Trophoblast cell (in vitro differentiated cells and primary cell): ENCODE measurements at regions not wholly inside any gene's neighbourhood (a gene's known extent, or its start where the extent isn't known, plus 50 kb on each side); places are given as distances from the start of the nearest gene placed in this dataset.
"Not testable (repeated sequence)": the region's sequence is repeated elsewhere in the genome, so short reads cannot be mapped to it uniquely, and the experiment has no call there.

ENCODE experiments used
- DNase-seq, 2 donors: peaks; one replicate each; pipeline ENCODE4 v3.0.0-alpha.2; 2016
- H2AFZ ChIP-seq: 2 replicates; pipeline ENCODE4 v1.6.1; 2013; ENCODE audit warnings: low read length, moderate library complexity, mild to moderate bottlenecking; ENCODE audit not compliant: insufficient read depth, poor library complexity
- H2AK5ac ChIP-seq: 2 replicates; pipeline ENCODE4 v1.6.1; 2013; ENCODE audit warnings: mild to moderate bottlenecking, low read length
- H2BK120ac ChIP-seq: 2 replicates; pipeline ENCODE4 v1.6.1; 2013; ENCODE audit warnings: low read length, mild to moderate bottlenecking, moderate library complexity; ENCODE audit not compliant: insufficient read depth, poor library complexity
- H2BK12ac ChIP-seq: 2 replicates; pipeline ENCODE4 v1.6.1; 2013; ENCODE audit warnings: mild to moderate bottlenecking, low read length, moderate library complexity
- H2BK5ac ChIP-seq: 2 replicates; pipeline ENCODE4 v1.6.1; 2013; ENCODE audit warnings: low read length, low read depth, moderate library complexity, mild to moderate bottlenecking; ENCODE audit not compliant: poor library complexity
- H3K14ac ChIP-seq: 2 replicates; pipeline ENCODE4 v1.6.1; 2013; ENCODE audit warnings: mild to moderate bottlenecking, low read length
- H3K18ac ChIP-seq: 2 replicates; pipeline ENCODE4 v1.6.1; 2013; ENCODE audit warnings: mild to moderate bottlenecking, low read length
- H3K23ac ChIP-seq: 2 replicates; pipeline ENCODE4 v1.6.1; 2013; ENCODE audit warnings: low read length
- H3K27ac ChIP-seq: 2 replicates; pipeline ENCODE4 v1.5.1; 2013; ENCODE audit warnings: low read depth, mild to moderate bottlenecking, inconsistent platforms, low read length, moderate library complexity
- H3K27me3 ChIP-seq: 2 replicates; pipeline ENCODE4 v1.6.1; 2013; ENCODE audit warnings: inconsistent platforms, mild to moderate bottlenecking, low read length, moderate library complexity; ENCODE audit not compliant: insufficient read depth
- H3K36me3 ChIP-seq, 2 experiments: 1 replicate in 1 of 2; 2 replicates in 1 of 2; pipeline ENCODE4 v1.6.1; 2013; ENCODE audit warnings: low read length in 2 of 2, mild to moderate bottlenecking in 2 of 2, moderate library complexity in 1 of 2; ENCODE audit not compliant: insufficient read depth in 2 of 2, control insufficient read depth in 1 of 2
- H3K4ac ChIP-seq: 2 replicates; pipeline ENCODE4 v1.6.1; 2013; ENCODE audit warnings: low read depth, mild to moderate bottlenecking, low read length, moderate library complexity
- H3K4me1 ChIP-seq, 2 experiments: 1 replicate in 1 of 2; 2 replicates in 1 of 2; pipeline ENCODE4 v1.6.1; 2013; ENCODE audit warnings: low read length in 2 of 2, mild to moderate bottlenecking in 2 of 2, moderate library complexity in 1 of 2; ENCODE audit not compliant: insufficient read depth in 2 of 2, control insufficient read depth in 1 of 2
- H3K4me2 ChIP-seq: 2 replicates; pipeline ENCODE4 v1.6.1; 2013; ENCODE audit warnings: inconsistent platforms, mild to moderate bottlenecking, low read length, moderate library complexity
- H3K4me3 ChIP-seq: 2 replicates; pipeline ENCODE4 v1.5.1; 2013; ENCODE audit warnings: mild to moderate bottlenecking, low read depth, low read length, inconsistent platforms
- H3K79me1 ChIP-seq: one replicate; pipeline ENCODE4 v1.6.1; 2013; ENCODE audit warnings: low read length
- H3K79me2 ChIP-seq: 2 replicates; pipeline ENCODE4 v1.6.1; 2013; ENCODE audit warnings: low read length, mild to moderate bottlenecking; ENCODE audit not compliant: control insufficient read depth, insufficient read depth, poor library complexity
- H3K9ac ChIP-seq: 2 replicates; pipeline ENCODE4 v1.6.1; 2013; ENCODE audit warnings: mild to moderate bottlenecking, low read length
- H3K9me3 ChIP-seq: 2 replicates; pipeline ENCODE4 v1.6.1; 2013; ENCODE audit warnings: low read depth, mild to moderate bottlenecking, control low read depth, inconsistent platforms, low read length; ENCODE audit not compliant: insufficient read depth
- H4K12ac ChIP-seq: 2 replicates; pipeline ENCODE4 v1.6.1; 2013; ENCODE audit warnings: low read depth, mild to moderate bottlenecking, low read length, moderate library complexity
- H4K8ac ChIP-seq: 2 replicates; pipeline ENCODE4 v1.6.1; 2013; ENCODE audit warnings: low read depth, mild to moderate bottlenecking, low read length, moderate library complexity
- H4K91ac ChIP-seq: one replicate; pipeline ENCODE4 v1.6.1; 2013; ENCODE audit warnings: low read depth, mild to moderate bottlenecking, low read length, moderate library complexity
- WGBS: extraction: QIAGEN DNeasy Blood & Tissue Kit; methylation state at CpG from one replicate; pipeline ENCODE4 v1.1.7; 2013; ENCODE audit warnings: missing lambda C conversion rate; ENCODE audit not compliant: insufficient read length, insufficient coverage; ENCODE audit errors: extremely low coverage; 5-methylcytosine and 5-hydroxymethylcytosine counted together

GRCh38 chr11:134840165-134840564 lies 428.1 kb upstream of the B3GAT1 start:
- H3K4ac ChIP-seq, H2BK12ac ChIP-seq, H2BK120ac ChIP-seq, H3K4me2 ChIP-seq, H3K9ac ChIP-seq, H3K23ac ChIP-seq, H3K36me3 ChIP-seq, H4K12ac ChIP-seq, H4K8ac ChIP-seq, H3K79me2 ChIP-seq, H2AFZ ChIP-seq, H2BK5ac ChIP-seq, H3K4me3 ChIP-seq, H3K9me3 ChIP-seq, H3K18ac ChIP-seq, H2AK5ac ChIP-seq, H3K4me1 ChIP-seq, H3K79me1 ChIP-seq, H3K27me3 ChIP-seq, H4K91ac ChIP-seq, H3K14ac ChIP-seq, DNase-seq, H3K27ac ChIP-seq: not testable (repeated sequence)
- whole genome bisulfite sequencing: no CpG with 5 or more reads among the region's 4 CpGs

DNA sequence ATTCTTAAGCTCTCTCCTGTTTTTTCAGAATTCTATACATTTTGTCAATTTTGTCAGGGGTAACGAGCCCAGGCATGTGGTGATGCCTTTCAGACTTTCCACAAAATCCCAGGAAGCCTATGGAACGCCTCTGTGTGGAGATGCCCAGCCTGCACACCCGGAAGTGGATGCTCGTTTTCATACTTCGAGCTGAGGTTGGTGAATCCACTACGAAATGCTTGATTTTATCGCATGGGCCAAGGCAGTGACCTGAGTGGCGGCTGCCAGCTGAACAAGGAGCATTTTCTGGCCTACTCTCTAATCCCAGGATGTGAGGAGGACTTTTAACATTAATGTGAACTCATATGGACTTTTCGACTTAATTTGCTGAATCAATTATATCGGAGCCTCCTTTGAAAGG lies 426.7 kb upstream of the B3GAT1 start:
- H2AK5ac ChIP-seq: no peak overlapping the region
- no peaks in the 10 kb centered on the region for H3K9me3 ChIP-seq
- no peak overlapping the region for H2AFZ ChIP-seq
- H4K12ac ChIP-seq: no peak overlapping the region
- H3K9ac ChIP-seq: no peak overlapping the region
- no peak for DNase-seq
- no peaks in the 10 kb centered on the region for H3K36me3 ChIP-seq
- H3K79me1 ChIP-seq: no peaks in the 10 kb centered on the region
- H3K4me3 ChIP-seq: no peak overlapping the region
- no peak overlapping the region for H4K91ac ChIP-seq
- H3K27me3 ChIP-seq: no peaks in the 10 kb centered on the region
- no peak overlapping the region for H2BK5ac ChIP-seq
- no peaks in the 10 kb centered on the region for H3K4me1 ChIP-seq
- no peak overlapping the region for H3K14ac ChIP-seq
- no peak overlapping the region for H3K27ac ChIP-seq
- no peaks in the 10 kb centered on the region for H3K79me2 ChIP-seq
- H3K18ac ChIP-seq: no peak overlapping the region
- no peak overlapping the region for H3K4ac ChIP-seq
- no peak overlapping the region for H2BK12ac ChIP-seq
- no peak overlapping the region for H4K8ac ChIP-seq
- no peak overlapping the region for H2BK120ac ChIP-seq
- H3K23ac ChIP-seq: no peak overlapping the region
- H3K4me2 ChIP-seq: no peak overlapping the region
- WGBS: no CpG with 5 or more reads among the region's 10 CpGs

DNA sequence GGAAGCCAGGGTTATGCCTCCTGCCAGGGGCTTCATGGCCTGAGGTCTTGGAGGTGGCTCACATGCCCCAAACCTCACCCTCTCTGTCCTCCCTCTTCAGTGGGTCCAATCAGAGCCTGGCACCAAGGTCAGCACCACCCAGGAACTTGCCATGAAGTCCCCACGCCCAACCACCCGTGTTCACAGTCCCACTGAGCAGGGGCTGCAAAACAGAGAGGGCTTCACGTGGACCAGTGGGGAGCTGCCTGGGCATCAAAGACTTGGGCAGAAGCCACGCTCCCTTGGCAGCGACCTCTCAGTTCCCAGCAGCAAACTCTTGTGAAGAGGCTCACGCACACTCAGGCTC lies 425.8 kb upstream of the B3GAT1 start:
- no peak for DNase-seq
- Histone ChIP-seq H3K4me3 (no peak overlapping the region), H3K9ac (no peak overlapping the region), H2BK12ac (no peak overlapping the region), H3K18ac (no peak overlapping the region), H3K79me2 (no peaks in the 10 kb centered on the region), H3K27ac (no peak overlapping the region), H3K79me1 (no peaks in the 10 kb centered on the region), H3K14ac (no peak overlapping the region), H4K8ac (no peak overlapping the region), H3K4me1 (no peaks in the 10 kb centered on the region), H3K27me3 (no peaks in the 10 kb centered on the region), H4K91ac (no peak overlapping the region), H2BK120ac (no peak overlapping the region), H2AFZ (no peak overlapping the region), H2BK5ac (no peak overlapping the region), H3K4me2 (no peak overlapping the region), H2AK5ac (no peak overlapping the region), H4K12ac (no peak overlapping the region), H3K9me3 (no peaks in the 10 kb centered on the region), H3K4ac (no peak overlapping the region), H3K36me3 (no peaks in the 10 kb centered on the region), H3K23ac (peak overlapping the region; percentile 17)
- no CpG with 5 or more reads among the region's 6 CpGs for WGBS

GRCh38 chr11:134837166-134837886 lies 425.3 kb upstream of the B3GAT1 start:
- Histone ChIP-seq H3K14ac (no peak overlapping the region), H2BK5ac (no peak overlapping the region), H3K9ac (no peak overlapping the region), H3K79me1 (no peaks in the 10 kb centered on the region), H4K8ac (no peak overlapping the region), H3K9me3 (no peaks in the 10 kb centered on the region), H3K4me1 (no peaks in the 10 kb centered on the region), H3K36me3 (no peaks in the 10 kb centered on the region), H2BK120ac (no peak overlapping the region), H3K18ac (no peak overlapping the region), H2BK12ac (no peak overlapping the region), H3K27me3 (no peaks in the 10 kb centered on the region), H3K27ac (no peak overlapping the region), H2AFZ (no peak overlapping the region), H4K12ac (no peak overlapping the region), H3K23ac (no peak overlapping the region), H3K4me2 (no peak overlapping the region), H3K4me3 (no peak overlapping the region), H3K79me2 (no peaks in the 10 kb centered on the region), H2AK5ac (no peak overlapping the region), H4K91ac (no peak overlapping the region), H3K4ac (no peak overlapping the region)
- DNase-seq: no peak
- WGBS: no CpG with 5 or more reads among the region's 7 CpGs
